Psoas muscle (tissue), 7 donors: ENCODE measurements at regions not wholly inside any gene's neighbourhood (a gene's known extent, or its start where the extent isn't known, plus 50 kb on each side); places are given as distances from the start of the nearest gene placed in this dataset.

ENCODE experiments used
- ATAC-seq, 4 donors: fragments of 200-7000 bp; cut with Tn5 transposase; one replicate each; pipeline ENCODE4 v1.9.1; 2020; ENCODE audit warnings: moderate library complexity in 3 of 4, mild to moderate bottlenecking in 2 of 4
- DNase-seq, 2 donors: peaks; one replicate each; pipeline ENCODE4 v3.0.0-alpha.2; 2020
- H3K27ac ChIP-seq: fragments of 200-600 bp; one replicate; pipeline ENCODE4 v1.8.0; 2022
- H3K27me3 ChIP-seq, 3 donors: fragments of 200-600 bp in 1 of 3; one replicate each; pipeline versions ENCODE4 v1.6.1 to v1.8.0; 2013 to 2022; ENCODE audit warnings: low read length in 2 of 3, mild to moderate bottlenecking in 2 of 3, moderate library complexity in 1 of 3; ENCODE audit not compliant: insufficient read depth in 3 of 3
- H3K36me3 ChIP-seq, 2 donors: fragments of 200-600 bp in 1 of 2; one replicate each; pipeline versions ENCODE4 v1.6.1 to v1.8.0; 2013 to 2022; ENCODE audit warnings: low read depth in 1 of 2, mild to moderate bottlenecking in 1 of 2, moderate library complexity in 1 of 2; ENCODE audit not compliant: insufficient read depth in 1 of 2
- H3K4me1 ChIP-seq: fragments of 200-600 bp; one replicate; pipeline ENCODE4 v1.8.0; 2022
- H3K4me3 ChIP-seq: fragments of 200-600 bp; one replicate; pipeline ENCODE4 v1.8.0; 2022; ENCODE audit warnings: mild to moderate bottlenecking
- H3K9me3 ChIP-seq: fragments of 200-600 bp; one replicate; pipeline ENCODE4 v1.8.0; 2022
- CTCF ChIP-seq: fragments of 200-600 bp; IDR thresholded peaks from one replicate; pipeline ENCODE4 v1.8.0; 2022; ENCODE audit warnings: antibody characterized with exemption
- WGBS, 3 donors: extraction: QIAGEN DNeasy Blood & Tissue Kit; methylation state at CpG; one replicate each; pipeline versions ENCODE4 v1.1.6 to v1.1.7; 2013; 5-methylcytosine and 5-hydroxymethylcytosine counted together
- intact Hi-C, 2 donors: fragments of 100-400 bp; cut with DNase I; formaldehyde crosslinking; loops; one replicate each; pipeline versions ENCODE4 v1.11.0 to v1.14.2; 2022
- donor health status: healthy with polysubstance abuse.
- donor health status: DM: no; HTN: no; CAD: no; lungs with moderate emphysema.
- donor health status: Bipolar disorder and iron deficiency.
- donor health status: healthy.
- donor health status: DM: yes; HTN: yes; CAD: no.
- donor health status: DM: no; HTN: no; CAD: no.
- donor health status: DM: yes; HTN: yes; CAD: no.

GRCh38 chr3:181403876-181404660, 307.7 kb upstream of the SOX2 start:
- H3K9me3 ChIP-seq, result no peaks in the 10 kb centered on the region
- H3K4me1 ChIP-seq, result no peaks in the 10 kb centered on the region
- DNase-seq (no peak), ATAC-seq (no peak)
- no peaks in the 10 kb centered on the region for H3K36me3 ChIP-seq
- WGBS, 3 donors, result 70 to 81% (median 74%) methylated on average over 8 of the region's 8 CpGs
- no peak for TF ChIP-seq CTCF
- H3K27me3 ChIP-seq, result peaks cover 0 to 2% (median 0%) of the 10 kb centered on the region in 3 donors
- no peak overlapping the region for H3K4me3 ChIP-seq
- intact Hi-C loops, result no loop called here
- H3K27ac ChIP-seq, result no peak overlapping the region

- Histone ChIP-seq H3K27me3 (peaks cover 0 to 2% (median 0%) of the 10 kb centered on the region in 3 donors), H3K4me3 (no peak overlapping the region), H3K36me3 (no peaks in the 10 kb centered on the region), H3K9me3 (no peaks in the 10 kb centered on the region), H3K4me1 (no peaks in the 10 kb centered on the region), H3K27ac (no peak overlapping the region)
- ATAC-seq (no peak), DNase-seq (no peak)
- TF ChIP-seq CTCF, result no peak
- intact Hi-C loops, result no loop called here
- 23 to 50% (median 43%) methylated on average over 3 of the region's 3 CpGs for WGBS, 3 donors
Measured at GRCh38 chr3:181402347-181402746, 309.4 kb upstream of the SOX2 start.

- TF ChIP-seq CTCF, result no peak
- intact Hi-C loops, result no loop called here
- Histone ChIP-seq H3K27me3 (no peaks in the 10 kb centered on the region), H3K9me3 (no peaks in the 10 kb centered on the region), H3K4me1 (no peaks in the 10 kb centered on the region), H3K4me3 (no peak overlapping the region), H3K36me3 (no peaks in the 10 kb centered on the region), H3K27ac (no peak overlapping the region)
- DNase-seq (no peak), ATAC-seq (no peak)
Measured at GRCh38 chr3:181384970-181385369, 326.8 kb upstream of the SOX2 start.

GRCh38 chr3:181383760-181384159, 328.0 kb upstream of the SOX2 start:
- H3K27me3 ChIP-seq, result no peaks in the 10 kb centered on the region
- ATAC-seq (no peak), DNase-seq (no peak)
- H3K4me1 ChIP-seq, result no peaks in the 10 kb centered on the region
- H3K27ac ChIP-seq, result no peak overlapping the region
- H3K9me3 ChIP-seq, result no peaks in the 10 kb centered on the region
- no peak overlapping the region for H3K4me3 ChIP-seq
- TF ChIP-seq CTCF, result no peak
- intact Hi-C loops, result no loop called here
- no peaks in the 10 kb centered on the region for H3K36me3 ChIP-seq

GRCh38 chr3:181383201-181383600, 328.5 kb upstream of the SOX2 start:
- no peaks in the 10 kb centered on the region for H3K4me1 ChIP-seq
- H3K27me3 ChIP-seq, result no peaks in the 10 kb centered on the region
- DNase-seq (no peak), ATAC-seq (no peak)
- H3K36me3 ChIP-seq, result no peaks in the 10 kb centered on the region
- WGBS, 3 donors, result 78 to 83% (median 79%) methylated on average over 7 of the region's 7 CpGs
- no peak for TF ChIP-seq CTCF
- intact Hi-C loops, result no loop called here
- H3K4me3 ChIP-seq, result no peak overlapping the region
- no peaks in the 10 kb centered on the region for H3K9me3 ChIP-seq
- H3K27ac ChIP-seq, result no peak overlapping the region
